Fibroblast of skin of abdomen (primary cell): ENCODE measurements at regions not wholly inside any gene's neighbourhood (a gene's known extent, or its start where the extent isn't known, plus 50 kb on each side); places are given as distances from the start of the nearest gene placed in this dataset.

Experiments
- DNase-seq: peaks from one replicate; pipeline ENCODE4 v3.0.0-alpha.2; 2013

DNA sequence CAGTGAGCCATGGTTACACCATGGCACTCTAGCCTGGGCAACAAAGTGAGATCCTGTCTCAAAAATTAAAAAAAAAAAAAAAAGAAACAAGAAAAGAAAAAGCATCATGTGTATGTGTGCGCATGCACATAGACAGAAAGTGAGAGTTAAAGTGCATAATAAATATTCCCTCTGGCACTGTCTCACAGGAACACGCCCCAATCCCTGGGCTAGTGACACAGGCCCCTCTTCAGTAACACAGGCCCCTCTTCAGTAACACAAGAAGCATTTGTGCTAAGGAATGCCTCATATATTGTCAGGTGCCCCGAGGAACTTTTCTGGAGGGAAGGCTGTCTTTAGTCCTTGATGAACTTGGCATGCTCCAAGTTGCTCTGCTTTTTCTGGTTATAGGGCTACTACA is 57.5 kb downstream of the RPL27A start:
- no peak for DNase-seq

DNA sequence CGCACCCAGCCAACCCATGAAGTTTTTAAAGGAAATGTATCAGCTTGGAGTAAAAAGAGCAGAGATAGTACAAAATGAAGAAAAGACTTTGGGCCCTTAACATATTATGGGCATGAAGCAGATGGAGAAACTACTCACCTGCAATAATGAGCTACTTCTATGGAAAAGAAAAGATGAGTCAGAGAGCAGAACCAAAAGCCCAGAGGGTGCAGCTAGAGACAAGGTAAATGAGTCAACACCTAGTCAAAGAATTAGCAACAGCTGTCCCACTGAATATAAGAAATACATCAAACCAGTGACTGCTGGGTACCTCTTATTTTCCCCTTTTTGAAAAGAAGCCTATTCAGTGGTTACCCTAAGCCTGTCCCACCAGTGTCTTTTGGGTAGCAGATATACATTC is 61.8 kb downstream of the RPL27A start:
- no peak for DNase-seq

DNA sequence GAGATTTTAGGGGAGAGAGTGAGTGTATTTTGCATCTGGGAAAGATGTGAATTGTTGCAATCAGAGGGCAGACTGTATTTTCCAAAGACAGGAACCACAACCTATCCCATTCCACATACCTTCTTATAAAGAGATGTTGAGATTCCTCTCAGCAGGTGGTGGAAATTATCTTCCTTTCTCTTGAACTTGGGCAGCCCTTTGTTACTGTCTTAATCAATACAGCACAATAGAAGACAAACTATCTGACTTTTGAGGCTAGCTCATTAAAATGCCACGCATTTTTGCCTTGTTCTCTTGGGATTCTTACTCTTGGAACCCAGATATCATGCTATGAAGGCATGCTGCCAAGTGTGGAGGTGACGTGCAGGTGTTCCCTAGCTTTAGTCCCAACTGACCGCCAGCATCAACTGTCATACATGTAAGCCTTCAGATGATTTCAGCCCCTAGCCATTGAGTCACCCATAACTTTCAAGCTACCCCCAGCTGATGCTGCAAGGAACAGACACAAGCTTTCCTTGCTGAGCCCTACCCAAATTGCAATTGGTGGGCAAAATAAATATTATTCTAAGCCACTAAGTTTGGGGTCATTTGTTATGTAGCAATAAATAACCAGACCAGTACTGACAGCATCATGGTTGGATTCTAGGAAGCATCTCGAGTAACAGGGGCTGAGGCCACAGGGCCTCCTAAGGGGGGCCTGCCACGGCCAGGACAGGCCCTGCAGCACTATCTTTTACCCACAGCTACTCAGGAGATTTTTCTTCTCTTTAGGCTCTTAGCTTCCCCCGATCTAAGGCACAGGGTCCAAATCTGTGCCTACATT is 63.0 kb downstream of the RPL27A start:
- DNase-seq: no peak

DNA sequence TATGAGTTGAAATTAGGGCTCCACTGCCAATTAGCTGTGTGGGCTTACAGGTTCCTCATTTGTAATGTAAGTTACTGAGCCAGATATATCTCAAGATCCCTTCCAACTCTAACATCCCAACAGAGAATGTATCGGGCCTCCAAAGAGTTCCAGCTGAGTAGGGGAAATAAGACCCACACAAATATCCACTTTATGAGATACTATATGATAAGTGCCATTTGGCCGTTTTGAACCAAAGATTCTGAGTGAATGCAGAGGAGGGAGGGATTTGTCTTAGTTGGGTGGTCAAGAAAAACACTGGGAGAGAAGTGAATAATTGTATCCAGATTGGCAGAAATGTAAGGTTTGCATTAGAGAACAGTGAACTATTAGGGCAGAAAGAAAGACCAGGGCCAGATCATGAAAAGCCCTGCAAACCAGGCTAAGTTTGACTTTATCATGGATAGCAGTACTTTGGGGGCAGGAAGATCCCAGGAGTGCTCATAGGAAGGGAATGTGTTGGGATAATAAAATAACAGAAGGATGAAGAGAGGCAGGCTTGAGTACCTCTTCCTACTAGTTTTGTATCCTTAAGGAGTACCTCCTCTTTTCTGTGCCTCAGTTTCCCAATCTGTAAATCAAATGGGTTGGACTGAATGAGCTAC is 63.9 kb downstream of the RPL27A start:
- DNase-seq: no peak

DNA sequence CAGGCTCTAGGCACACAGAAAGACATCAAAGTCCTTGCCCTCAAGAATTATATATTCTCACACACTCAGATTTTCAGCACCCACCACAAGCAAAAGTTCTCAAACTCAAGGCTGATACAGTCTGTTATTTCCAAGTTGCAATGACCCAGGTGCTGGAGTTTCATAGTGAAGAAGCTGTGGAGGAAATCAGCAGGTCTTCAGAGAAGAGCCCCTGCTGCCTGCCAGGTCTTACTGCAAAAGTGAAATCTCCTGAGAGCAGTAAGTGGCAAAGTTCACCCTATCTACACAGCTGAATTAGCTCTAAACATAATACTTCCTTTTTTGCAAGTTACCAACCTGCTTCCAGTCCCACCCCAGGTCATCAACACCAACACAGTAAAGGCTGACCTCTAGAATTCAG is 64.6 kb downstream of the RPL27A start:
- DNase-seq: no peak

DNA sequence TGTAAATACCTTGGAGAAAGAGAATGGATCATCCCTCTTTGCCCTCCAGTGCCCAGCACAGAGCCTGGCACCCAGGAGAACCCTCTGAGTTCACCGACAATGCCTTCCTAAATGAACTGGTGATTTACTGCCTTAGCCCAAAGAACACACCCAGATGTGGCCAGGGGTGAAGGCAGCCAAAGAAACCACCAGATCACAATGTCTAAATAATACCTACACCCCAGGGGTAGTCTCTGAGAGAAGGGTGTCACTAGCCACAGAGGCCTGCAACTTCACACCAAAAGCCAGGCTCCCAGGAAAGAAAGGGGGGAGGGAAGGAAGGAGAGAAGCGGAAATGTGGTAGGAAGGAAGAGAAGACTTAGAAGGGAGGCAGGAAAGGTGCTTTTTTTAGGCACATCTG is 65.7 kb downstream of the RPL27A start:
- no peak for DNase-seq

DNA sequence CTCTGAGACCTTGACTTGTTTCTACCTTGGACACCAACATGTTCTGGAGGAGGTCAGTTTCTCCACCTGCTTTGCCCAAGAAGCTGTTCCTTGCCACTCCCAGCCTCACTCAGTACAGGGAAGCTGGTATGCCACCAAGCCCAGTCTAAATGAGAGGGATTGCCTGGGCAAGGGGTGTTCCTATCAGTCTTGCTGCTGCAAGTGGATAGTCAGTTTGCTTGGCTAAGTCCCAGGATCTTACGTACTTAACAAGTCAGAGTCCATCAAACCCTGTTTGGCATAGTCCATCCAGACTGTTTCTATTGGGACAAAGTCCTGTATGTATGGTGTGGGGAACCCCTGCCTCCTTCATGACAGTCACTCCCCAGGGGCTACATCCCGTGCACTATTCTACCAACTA is 66.6 kb downstream of the RPL27A start:
- no peak for DNase-seq

DNA sequence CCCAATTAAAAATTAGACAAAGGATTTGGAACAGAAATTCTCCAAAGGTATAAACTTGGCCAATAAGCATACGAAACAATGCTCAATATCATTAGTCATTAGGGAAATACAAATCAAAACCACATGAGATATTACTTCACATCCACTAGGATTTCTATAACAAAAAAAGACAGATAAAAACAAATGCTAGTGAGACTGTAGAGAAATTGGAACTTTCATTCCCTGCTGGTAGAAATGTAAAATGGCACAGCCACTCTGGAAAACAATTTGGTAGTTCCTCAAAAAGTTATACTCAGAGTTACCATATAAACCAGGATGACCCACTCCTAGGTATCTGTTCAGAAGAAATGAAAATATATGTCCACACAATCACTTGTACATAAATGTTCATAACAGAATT is 71.6 kb downstream of the RPL27A start:
- DNase-seq: peak; percentile 43

DNA sequence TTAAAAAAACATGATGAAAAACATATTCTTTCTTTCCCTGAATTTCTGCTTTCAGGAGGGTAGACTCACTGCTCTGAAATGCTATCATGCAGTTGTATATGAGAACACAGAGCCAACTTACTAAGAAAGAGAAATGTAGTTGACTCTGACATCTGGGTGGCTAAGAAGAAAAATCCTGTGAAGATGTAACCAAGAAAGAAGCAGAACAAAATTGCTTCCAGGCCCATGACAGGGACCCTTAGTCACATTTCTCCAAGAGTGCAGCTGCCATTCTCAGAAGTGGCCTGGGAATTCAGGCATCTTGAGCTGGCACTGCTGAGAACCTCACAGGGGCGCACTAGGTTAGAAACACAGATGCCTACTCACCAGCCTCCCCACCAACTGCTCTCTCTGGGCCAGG is 73.6 kb downstream of the RPL27A start:
- DNase-seq: peak; percentile 62

DNA sequence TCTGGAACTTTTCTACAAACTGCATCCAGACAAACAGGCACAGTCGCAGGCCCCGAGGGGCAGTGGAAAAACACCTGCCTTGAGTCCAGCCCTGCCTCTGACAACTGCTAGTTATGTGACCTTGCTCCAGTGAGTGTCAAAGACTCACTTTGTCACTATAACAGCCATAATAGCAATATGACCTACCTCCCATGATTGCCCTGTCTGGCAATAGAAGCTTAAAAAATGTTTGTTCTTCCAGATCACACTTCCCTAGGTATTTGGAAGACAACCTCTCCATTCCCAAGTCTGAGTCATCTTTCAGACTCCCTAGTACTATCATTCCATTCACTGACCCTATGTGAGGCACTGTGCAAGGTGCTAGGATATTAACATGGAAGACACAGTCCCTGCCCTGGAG is 74.5 kb downstream of the RPL27A start:
- peak; percentile 60 for DNase-seq

DNA sequence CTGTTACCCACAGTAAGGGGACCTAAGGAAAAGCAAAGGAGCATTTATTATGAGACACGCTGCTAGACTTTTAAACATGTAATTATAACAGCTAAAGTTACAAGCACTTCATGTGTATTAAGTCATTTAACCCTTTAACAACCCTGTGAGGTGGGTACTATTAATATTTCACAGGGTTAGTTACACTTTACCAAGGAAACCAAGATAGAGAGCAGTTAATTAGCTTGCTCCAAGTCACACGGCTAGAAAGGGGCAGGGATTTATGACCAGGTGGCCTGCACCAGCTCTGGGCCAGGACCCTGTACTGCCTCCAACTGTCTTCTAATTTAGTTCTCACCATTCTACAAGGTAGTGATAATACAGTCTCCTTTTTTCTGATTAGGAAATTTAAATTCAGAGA is 74.9 kb downstream of the RPL27A start:
- no peak for DNase-seq

DNA sequence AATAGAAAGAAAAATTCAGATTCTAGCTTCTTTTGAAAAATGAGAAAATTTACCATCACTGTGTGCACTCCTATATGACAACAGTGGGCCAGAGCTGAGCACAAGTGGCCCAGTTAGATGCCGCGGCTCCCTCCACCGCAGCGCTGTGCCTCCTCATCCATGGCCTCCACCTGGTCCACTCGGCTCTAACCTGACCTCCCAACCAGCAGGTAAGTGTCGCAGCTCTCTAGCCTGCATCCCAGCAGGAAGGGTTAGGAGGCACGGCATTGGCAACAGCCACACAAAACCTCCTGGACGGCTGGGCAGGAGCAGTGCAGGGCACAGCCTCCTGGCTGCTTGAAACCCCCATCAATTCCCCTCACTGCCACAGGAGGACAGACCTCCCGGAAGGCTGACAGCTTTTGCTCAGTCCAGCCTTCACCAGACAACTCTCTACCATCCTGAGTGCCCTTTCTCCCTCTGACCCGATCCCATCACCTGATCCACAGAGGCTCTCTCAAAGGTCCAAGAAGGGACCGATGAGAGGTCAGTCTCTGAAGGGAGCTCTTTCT is 76.1 kb downstream of the RPL27A start:
- no peak for DNase-seq

DNA sequence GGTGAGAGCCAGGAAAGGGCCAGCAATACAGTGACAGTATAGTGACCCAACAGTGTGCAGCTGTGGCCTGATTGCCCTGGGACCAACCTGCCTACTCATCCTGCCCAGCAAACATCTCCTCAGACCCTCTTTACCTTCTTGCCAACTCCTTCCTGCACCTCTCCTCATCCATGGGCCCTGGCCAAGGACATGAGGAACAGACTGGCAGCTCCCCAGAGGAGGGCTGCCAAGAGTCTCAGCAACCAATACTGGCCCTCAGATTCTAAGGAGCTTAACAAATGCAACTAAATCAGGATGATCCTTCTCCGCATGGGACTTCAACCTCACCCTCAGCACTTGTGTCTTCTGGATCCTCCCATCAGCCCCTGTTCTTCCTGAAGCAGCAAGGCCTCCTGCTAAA is 77.0 kb downstream of the RPL27A start:
- no peak for DNase-seq

DNA sequence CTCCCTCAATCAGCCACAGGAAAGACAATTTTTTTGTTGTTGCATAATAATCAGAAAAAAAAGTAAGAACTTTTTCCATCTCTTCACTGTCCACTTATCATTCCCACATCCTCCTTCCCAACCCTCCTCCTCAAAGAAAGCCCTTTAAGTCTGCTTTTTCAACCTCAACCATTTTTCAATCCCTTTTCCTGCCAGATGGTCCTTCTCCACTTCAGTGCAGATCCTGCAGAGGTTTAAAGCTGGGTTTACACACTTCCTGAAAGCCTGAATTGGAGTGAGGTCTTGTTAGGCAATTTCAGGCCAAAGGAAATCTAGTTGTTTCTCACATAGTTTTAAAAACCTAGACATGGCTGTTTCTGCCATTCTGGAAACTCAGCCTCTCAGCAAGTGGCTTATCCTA is 78.3 kb downstream of the RPL27A start:
- DNase-seq: peak; percentile 62

DNA sequence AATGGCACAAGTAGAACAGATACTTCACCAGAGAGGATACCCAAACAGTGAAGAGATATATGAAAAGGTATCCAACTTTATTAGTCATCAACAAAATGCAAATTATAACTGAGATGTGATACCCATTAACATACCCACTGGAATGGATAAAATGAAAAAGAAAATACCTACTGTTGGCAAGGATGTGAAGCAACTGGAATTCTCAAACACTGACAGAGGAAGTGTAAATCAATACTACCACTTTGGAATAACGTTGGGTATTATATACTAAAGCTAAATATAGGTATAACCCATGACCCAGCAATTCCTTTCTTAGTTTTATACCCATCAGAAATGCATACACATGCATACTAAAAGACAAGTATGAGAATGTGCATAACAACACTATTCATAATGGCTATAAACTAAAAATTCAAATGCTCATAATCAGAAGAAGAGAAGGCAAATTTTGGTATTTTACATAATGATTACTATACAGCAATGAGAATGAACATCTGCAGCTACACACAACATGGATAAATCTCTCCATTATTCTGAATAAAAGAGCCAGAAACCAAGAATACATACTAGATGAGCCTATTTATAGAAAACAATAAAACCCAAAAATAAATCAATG is 80.6 kb downstream of the RPL27A start:
- no peak for DNase-seq

DNA sequence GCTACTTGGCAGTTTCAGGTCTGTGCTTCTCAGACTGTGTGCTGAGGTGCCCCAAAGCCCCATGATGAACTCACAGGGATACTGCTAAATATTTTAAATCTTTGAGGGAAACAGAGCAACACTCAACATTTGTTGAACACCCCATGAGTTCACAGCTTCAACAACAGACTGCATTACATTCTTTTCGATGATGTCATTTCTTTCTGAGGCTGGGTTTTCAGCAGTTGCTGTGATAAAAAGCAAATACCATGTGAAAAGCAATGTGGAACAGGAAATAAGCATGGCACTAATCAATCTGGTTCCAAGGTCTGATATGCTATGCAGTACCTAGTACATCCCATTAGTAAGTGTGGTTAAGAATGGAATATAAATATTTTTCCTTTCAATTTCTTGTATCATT is 82.7 kb downstream of the RPL27A start:
- peak; percentile 83 for DNase-seq

DNA sequence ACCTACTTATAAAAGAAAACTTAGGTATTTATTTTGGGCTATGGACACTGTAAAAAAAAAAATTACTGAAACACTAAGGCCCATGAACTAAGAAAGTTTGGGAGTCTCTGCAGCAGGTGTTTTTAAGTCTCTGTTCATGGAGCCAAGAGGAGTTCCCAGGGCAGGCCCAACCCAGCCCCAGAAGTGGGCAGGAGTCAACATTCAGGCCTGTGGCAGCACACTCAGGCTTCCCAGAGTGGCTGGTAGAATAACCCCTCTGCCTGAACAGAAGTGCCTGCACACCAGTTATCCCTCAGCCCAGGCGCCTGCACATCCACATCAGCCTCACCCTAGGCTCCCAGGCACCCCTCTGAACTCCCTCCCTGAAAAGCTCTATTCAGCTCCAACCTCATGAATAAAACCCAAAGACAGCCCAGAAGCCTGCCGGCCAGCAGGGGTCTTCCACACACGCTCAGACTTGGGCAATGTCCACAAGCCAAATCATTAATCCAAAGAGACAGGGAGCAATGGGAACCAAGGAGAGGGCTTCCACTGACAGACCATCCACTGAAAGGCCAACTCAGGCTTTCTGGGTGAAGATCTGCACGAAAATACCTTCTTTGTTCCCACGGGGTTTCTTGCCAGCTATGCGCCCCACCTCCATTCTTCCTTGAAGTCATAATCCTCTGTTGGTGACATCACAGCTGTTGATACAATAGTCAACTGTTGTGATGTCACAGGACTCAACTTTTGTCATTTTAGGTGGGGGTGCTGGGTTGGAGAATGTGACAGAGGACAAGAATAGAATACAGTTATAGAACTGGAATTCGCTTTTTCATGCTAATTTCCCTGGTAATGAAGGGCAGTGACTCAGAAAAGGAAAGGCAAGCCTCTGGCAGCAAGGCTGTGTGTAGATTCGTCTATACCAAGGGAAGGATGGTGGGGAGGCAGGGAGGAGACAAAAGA is 83.7 kb downstream of the RPL27A start:
- DNase-seq: peak; percentile 67

DNA sequence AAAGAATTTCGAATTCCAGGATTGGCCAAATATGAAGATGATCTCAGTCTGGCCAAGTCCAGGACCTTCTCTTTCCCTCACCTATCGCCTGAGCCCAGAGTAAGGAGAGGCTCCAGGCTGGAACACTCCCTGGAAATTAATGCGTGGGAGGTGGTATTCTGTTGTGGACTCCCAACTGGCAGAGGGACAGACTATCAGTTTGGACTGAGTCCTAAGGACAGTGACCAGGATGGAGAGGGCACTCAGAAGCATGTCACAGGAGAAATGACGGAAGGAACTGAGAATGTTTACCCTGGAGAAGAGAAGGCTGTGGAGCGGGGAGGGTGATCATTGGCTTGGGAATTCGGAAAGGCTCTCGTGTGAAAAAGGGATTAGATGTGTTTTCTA is 84.4 kb downstream of the RPL27A start:
- DNase-seq: no peak

DNA sequence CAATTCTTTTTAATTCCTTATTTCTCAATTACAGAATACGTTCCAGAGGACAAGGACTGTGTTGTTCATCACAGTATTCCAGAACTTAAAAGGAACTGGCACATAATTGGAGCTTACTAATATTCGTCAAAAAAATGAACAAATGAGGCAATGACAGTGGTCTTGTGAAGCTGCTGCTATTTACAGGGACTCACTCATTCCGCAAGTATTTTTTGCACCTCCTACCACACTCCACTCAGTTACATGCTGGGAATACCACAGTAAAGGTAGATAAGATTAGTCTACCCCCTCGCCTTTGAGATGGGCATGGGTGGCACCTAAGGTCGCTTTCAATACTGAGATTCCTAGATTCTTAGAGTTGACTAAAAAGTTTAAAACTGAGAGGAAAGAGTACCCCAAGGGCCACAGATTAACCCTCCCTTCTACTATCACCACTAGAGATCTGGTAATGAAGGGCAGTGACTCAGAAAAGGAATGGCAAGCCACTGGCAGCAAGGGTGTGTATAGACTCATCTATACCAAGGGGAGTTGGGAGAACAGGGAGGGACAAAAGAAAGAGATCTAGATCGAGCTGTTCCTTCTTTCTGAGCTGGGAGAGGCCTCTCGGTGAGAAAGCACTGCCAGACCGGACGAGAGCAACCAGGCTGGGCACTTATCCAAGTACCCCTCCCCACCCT is 85.0 kb downstream of the RPL27A start:
- DNase-seq: peak; percentile 47

DNA sequence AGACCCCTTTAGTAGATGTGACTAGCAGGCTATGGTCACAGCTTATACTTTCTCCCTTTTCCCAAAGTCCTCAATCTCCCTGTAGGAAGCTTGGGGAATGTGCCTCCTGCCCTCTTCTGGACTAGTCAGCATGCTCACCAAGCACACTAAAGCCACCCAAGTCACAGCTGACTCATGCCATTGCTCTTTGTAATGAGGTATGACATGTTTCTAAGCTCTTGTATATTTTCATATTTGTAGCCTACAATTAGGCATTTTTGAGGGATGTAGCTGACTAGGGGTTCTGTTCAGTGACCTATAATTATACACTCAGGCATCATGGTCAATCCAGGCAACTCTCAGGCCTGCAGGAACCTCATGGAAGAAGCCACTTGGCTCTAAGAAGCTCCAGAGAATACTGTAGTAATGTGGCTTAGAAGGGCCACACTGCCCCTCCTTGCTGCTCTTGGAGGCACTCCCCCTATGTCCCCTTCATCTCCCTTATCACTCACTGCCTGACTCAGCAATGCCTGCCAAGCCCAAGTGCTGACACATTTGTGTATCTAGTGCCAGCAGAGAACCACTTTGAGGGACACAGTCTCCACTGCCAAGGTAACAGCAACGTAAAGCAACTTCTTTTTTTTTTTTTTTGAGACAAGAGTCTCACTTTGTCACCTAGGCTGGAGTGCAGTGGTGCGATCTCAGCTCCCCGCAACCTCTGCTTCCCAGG is 86.2 kb downstream of the RPL27A start:
- peak; percentile 85 for DNase-seq
